Panc1 (cell line): ENCODE measurements at regions not wholly inside any gene's neighbourhood (a gene's known extent, or its start where the extent isn't known, plus 50 kb on each side); places are given as distances from the start of the nearest gene placed in this dataset.

ENCODE experiments used
- ATAC-seq: fragments of 200-7000 bp; cut with Tn5 transposase; 2 replicates; pipeline ENCODE4 v1.9.1; 2020; ENCODE audit warnings: mild to moderate bottlenecking, moderate library complexity
- BruUV-seq: library from RNA; stranded (reverse); fragments of 400-500 nt; replicated peaks from 2 replicates; lab custom pipeline; 2021; lab: Mats Ljungman, UMichigan
- CTCF ChIA-PET: fragments of 300-600 bp; sonication (Branson Sonifier 250); formaldehyde crosslinking; loops from one replicate; lab custom pipeline; 2022; ENCODE audit warnings: antibody characterized with exemption; lab: Charles Lee
- POLR2A ChIA-PET: fragments of 300-600 bp; sonication (Branson Sonifier 250); formaldehyde crosslinking; loops from one replicate; lab custom pipeline; 2022; ENCODE audit warnings: antibody characterized with exemption; lab: Charles Lee
- DNase-seq: peaks from one replicate; pipeline ENCODE4 v3.0.0-alpha.2; 2010; ENCODE audit warnings: low read depth, low spot score
- H3K27ac ChIP-seq: 2 replicates; pipeline ENCODE4 v1.5.1; 2011; ENCODE audit warnings: mild to moderate bottlenecking, low read length, inconsistent platforms
- H3K27me3 ChIP-seq: fragments of 200-500 bp; sonication (Bioruptor generic); 2 replicates; pipeline ENCODE4 v1.6.0; 2014; ENCODE audit warnings: low read length, inconsistent platforms; ENCODE audit not compliant: control insufficient read depth, insufficient read depth
- H3K36me3 ChIP-seq: fragments of 200-500 bp; sonication (Bioruptor generic); 2 replicates; pipeline ENCODE4 v1.5.1; 2014; ENCODE audit warnings: inconsistent platforms, mild to moderate bottlenecking, low read length, moderate library complexity; ENCODE audit not compliant: control insufficient read depth, insufficient read depth
- H3K4me1 ChIP-seq: 2 replicates; pipeline ENCODE4 v1.5.1; 2011; ENCODE audit warnings: inconsistent platforms, mild to moderate bottlenecking, low read length, moderate library complexity; ENCODE audit not compliant: control insufficient read depth, insufficient read depth
- H3K4me3 ChIP-seq, 2 experiments: 2 replicates each; pipeline ENCODE4 v1.5.1; 2011 to 2012; ENCODE audit warnings: low read depth in 2 of 2, low read length in 2 of 2, mild to moderate bottlenecking in 2 of 2, inconsistent platforms in 1 of 2, moderate library complexity in 1 of 2
- H3K9me3 ChIP-seq: fragments of 200-500 bp; sonication (Bioruptor generic); 2 replicates; pipeline ENCODE4 v1.5.1; 2014; ENCODE audit warnings: low read depth, mild to moderate bottlenecking, inconsistent platforms, low read length, moderate library complexity; ENCODE audit not compliant: control insufficient read depth, insufficient read depth
- POLR2AphosphoS5 ChIP-seq: IDR thresholded peaks from 2 replicates; pipeline ENCODE4 v1.6.1; 2012; ENCODE audit warnings: mild to moderate bottlenecking, low read depth, low read length, moderate library complexity
- SIN3A ChIP-seq: IDR thresholded peaks from 2 replicates; pipeline ENCODE4 v1.6.1; 2012; ENCODE audit warnings: low read depth, mild to moderate bottlenecking, low read length, moderate library complexity, borderline replicate concordance; ENCODE audit not compliant: insufficient read depth
- TCF7L2 ChIP-seq: IDR thresholded peaks from 2 replicates; pipeline ENCODE4 v1.6.1; 2011; ENCODE audit warnings: mild to moderate bottlenecking, low read depth, low read length, inconsistent platforms
- in situ Hi-C: cut with HindIII; loops from 2 replicates; pipeline ENCODE4 v1.10.0; 2016; ENCODE audit warnings: low sequenced_read_pairs, low pct_unique_long_range_greater_than_20kb
- intact Hi-C: fragments of 100-400 bp; cut with micrococcal nuclease; formaldehyde crosslinking; loops from one replicate; pipeline ENCODE4 v1.10.0; 2022; ENCODE audit not compliant: unreplicated experiment
- TF ChIP-seq, protein P1 (sequence below), 2 experiments: IDR thresholded peaks; 2 replicates each; pipeline ENCODE4 v1.6.1; 2011 to 2012; ENCODE audit warnings: low read depth in 2 of 2, control low read depth in 1 of 2, low read length in 1 of 2, mild to moderate bottlenecking in 1 of 2, moderate library complexity in 1 of 2; ENCODE audit not compliant: insufficient read depth in 1 of 2
- TF ChIP-seq, protein P2 (sequence below): fragments of 450-650 bp; IDR thresholded peaks from 2 replicates; pipeline ENCODE4 v1.5.1; 2017; ENCODE audit warnings: mild to moderate bottlenecking

DNA sequence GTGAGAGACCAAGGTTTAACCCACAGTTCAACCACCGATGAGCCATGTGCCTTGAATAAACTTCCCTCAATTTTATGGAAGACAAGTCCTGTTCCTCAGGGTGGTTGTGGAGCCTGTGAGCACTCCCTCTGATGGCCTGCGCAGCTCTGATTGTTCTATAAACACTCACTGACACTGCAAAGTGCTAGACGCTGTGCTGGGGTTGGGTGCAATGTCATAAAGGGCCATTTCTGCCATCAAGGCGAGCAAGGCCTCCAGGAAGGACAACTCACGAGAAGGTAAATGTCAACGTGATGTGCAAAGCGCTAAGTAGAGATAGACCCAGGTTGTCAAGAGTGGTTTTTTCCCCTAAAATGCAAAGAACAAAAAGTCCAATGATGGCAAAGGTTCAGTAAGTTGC is 75.7 kb upstream of the SYT6 start:
- no peaks in the 10 kb centered on the region for H3K4me1 ChIP-seq
- no peak overlapping the region for H3K27ac ChIP-seq
- no peaks in the 10 kb centered on the region for H3K36me3 ChIP-seq
- CTCF ChIA-PET, result no interaction called here
- no peak overlapping the region for H3K4me3 ChIP-seq
- DNase-seq, result no peak
- ATAC-seq, result no peak
- TF ChIP-seq SIN3A, result no peak
- TF ChIP-seq, protein P1, sequence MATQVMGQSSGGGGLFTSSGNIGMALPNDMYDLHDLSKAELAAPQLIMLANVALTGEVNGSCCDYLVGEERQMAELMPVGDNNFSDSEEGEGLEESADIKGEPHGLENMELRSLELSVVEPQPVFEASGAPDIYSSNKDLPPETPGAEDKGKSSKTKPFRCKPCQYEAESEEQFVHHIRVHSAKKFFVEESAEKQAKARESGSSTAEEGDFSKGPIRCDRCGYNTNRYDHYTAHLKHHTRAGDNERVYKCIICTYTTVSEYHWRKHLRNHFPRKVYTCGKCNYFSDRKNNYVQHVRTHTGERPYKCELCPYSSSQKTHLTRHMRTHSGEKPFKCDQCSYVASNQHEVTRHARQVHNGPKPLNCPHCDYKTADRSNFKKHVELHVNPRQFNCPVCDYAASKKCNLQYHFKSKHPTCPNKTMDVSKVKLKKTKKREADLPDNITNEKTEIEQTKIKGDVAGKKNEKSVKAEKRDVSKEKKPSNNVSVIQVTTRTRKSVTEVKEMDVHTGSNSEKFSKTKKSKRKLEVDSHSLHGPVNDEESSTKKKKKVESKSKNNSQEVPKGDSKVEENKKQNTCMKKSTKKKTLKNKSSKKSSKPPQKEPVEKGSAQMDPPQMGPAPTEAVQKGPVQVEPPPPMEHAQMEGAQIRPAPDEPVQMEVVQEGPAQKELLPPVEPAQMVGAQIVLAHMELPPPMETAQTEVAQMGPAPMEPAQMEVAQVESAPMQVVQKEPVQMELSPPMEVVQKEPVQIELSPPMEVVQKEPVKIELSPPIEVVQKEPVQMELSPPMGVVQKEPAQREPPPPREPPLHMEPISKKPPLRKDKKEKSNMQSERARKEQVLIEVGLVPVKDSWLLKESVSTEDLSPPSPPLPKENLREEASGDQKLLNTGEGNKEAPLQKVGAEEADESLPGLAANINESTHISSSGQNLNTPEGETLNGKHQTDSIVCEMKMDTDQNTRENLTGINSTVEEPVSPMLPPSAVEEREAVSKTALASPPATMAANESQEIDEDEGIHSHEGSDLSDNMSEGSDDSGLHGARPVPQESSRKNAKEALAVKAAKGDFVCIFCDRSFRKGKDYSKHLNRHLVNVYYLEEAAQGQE (IDR thresholded peaks at IDR 0.05; ENCODE audit: insufficient read depth in 1 of 2, low read depth in 2 of 2, low read length in 1 of 2), result no peak
- TF ChIP-seq, protein P2, sequence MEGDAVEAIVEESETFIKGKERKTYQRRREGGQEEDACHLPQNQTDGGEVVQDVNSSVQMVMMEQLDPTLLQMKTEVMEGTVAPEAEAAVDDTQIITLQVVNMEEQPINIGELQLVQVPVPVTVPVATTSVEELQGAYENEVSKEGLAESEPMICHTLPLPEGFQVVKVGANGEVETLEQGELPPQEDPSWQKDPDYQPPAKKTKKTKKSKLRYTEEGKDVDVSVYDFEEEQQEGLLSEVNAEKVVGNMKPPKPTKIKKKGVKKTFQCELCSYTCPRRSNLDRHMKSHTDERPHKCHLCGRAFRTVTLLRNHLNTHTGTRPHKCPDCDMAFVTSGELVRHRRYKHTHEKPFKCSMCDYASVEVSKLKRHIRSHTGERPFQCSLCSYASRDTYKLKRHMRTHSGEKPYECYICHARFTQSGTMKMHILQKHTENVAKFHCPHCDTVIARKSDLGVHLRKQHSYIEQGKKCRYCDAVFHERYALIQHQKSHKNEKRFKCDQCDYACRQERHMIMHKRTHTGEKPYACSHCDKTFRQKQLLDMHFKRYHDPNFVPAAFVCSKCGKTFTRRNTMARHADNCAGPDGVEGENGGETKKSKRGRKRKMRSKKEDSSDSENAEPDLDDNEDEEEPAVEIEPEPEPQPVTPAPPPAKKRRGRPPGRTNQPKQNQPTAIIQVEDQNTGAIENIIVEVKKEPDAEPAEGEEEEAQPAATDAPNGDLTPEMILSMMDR, result no peak
- TF ChIP-seq POLR2AphosphoS5, result no peak
- no peak for TF ChIP-seq TCF7L2
- POLR2A ChIA-PET, result no interaction called here
- intact Hi-C loops (no loop called here), in situ Hi-C loops (no loop called here)
- no peaks in the 10 kb centered on the region for H3K9me3 ChIP-seq
- H3K27me3 ChIP-seq, result no peaks in the 10 kb centered on the region
- no TSS peak for BruUV-seq

DNA sequence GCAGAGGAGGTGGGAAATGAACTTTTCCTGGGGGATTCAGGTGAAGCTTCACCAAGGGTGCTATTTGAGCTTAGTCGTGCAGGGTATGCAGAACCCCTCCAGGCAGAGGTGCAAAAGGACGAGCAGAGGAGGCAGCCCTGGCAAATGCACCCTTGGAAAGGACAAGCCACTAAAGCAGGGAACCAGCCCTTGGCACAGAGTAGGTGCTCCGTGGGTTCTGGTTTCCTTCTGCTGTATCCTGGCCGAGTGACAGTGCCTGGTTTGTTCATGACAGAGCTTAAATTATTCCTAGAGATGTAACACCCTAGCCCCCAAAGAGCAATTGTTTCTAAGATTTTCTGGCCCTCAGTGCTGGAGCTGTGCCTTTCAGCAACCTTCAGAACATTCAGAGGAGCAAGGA is 73.4 kb upstream of the SYT6 start:
- Histone ChIP-seq H3K27me3 (no peaks in the 10 kb centered on the region), H3K27ac (no peak overlapping the region), H3K36me3 (no peaks in the 10 kb centered on the region), H3K4me1 (no peaks in the 10 kb centered on the region), H3K9me3 (no peaks in the 10 kb centered on the region), H3K4me3 (no peak overlapping the region)
- no TSS peak for BruUV-seq
- ChIA-PET POLR2A (no interaction called here), CTCF (no interaction called here)
- DNase-seq, result no peak
- intact Hi-C loops, result no loop called here
- no peak for ATAC-seq
- in situ Hi-C loops, result no loop called here
- TF ChIP-seq SIN3A, result no peak
- TF ChIP-seq, protein P2, result no peak
- TF ChIP-seq POLR2AphosphoS5, result no peak
- TF ChIP-seq, protein P1 (IDR thresholded peaks at IDR 0.05; ENCODE audit: insufficient read depth in 1 of 2, low read depth in 2 of 2, low read length in 1 of 2), result no peak
- no peak for TF ChIP-seq TCF7L2
